Left ventricle myocardium superior (tissue), 1 donor: ENCODE measurements at regions not wholly inside any gene's neighbourhood (a gene's known extent, or its start where the extent isn't known, plus 50 kb on each side); places are given as distances from the start of the nearest gene placed in this dataset.

Source experiments
- ATAC-seq: fragments of 200-7000 bp; cut with Tn5 transposase; one replicate; pipeline ENCODE4 v1.9.1; 2020; ENCODE audit warnings: mild to moderate bottlenecking, moderate library complexity
- DNase-seq: peaks from one replicate; pipeline ENCODE4 v3.0.0-alpha.2; 2020
- intact Hi-C: fragments of 100-400 bp; cut with micrococcal nuclease; formaldehyde crosslinking; loops from one replicate; pipeline ENCODE4 v1.11.0; 2022
- donor health status: DM: no; HTN: yes; CAD: no; lungs with severe emphysema.

DNA sequence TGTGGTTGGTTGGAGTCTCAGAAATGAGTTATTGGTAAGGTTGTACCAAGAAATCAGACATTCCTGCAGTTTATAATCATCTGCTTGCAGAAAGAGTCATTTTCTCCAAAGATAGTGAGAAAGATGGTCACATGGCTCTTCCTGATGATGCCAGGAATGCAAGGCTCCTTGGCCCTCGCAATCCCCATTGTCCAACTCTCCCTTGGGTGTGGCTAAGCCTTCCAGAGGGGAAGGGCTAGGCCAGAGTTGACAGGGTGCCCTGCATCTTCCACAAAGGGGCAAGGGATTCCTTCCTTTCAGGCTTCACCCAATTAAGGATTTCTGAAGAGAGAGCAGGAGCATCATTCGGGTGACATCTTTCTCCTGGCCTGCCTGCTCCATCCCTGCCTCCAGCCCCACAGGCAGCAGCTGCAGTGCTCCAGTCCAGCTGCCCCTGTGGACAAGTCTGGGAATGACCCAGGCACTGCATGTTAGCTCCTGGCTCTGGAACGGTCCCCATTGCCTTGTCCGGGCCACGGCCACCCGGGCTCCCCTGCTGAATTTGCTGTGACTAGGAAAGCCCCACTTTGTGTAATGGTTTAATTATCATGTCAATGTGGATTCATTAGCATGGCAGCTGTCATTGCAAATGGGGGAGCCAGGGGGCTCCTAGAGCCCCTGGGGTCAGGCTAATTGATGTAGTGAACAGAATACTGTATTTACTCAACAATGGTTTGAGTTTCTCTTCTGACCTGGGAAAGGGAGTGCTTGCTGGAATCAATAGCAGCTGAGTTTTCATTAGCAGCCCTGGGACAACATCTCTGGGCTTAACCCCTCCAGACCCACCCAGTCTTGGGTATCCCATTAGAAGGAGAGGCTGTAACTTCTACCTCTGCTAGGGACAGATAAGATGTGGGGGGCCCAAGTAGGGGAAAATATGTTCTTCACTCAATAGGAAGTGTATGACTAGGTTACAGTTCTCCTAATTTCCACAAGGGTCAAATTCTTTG lies 112.6 kb upstream of the TBX20 start:
- ATAC-seq (peak; percentile 67), DNase-seq (peak; percentile 31)
- intact Hi-C loops: no loop called here

DNA sequence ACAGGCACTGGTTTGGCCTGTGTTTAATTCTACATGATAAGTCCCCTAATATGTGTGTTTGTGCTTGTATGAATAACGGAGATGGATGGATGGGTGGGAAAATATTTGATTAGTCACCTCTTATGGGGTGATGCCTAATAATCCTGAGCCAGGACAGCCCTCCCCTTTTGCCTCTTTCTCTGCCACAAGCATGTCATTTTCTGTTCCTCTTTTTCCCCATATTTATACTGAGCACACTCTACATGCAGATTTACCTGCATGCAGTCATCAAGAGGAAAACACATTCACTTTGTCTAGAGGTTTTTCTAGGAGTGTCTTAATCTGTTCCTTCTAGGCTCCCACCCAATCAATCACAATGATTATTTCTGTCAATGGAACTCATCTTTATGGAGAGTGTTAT lies 111.6 kb upstream of the TBX20 start:
- ATAC-seq: no peak
- no peak for DNase-seq
- intact Hi-C loops: no loop called here

DNA sequence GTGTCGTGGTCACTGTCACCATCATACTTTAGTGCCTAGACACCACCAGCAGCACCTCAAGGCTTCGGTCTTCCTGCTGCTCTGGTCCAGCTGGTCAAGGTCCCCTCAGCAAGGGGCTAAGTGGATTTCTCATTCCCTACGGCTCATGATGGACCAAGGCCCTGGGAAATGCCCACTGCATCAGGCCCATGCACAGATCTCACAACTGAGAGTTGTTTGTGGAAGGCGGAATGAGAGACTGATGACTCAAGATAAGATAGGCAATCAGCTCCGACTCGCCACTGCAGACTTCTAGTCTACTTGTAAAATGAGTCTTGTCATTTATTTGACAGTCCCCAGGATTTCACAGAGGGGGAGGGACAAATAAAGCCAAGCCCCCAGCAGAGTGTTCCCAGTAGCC lies 108.4 kb upstream of the TBX20 start:
- DNase-seq: no peak
- ATAC-seq: no peak
- intact Hi-C loops: no loop called here

DNA sequence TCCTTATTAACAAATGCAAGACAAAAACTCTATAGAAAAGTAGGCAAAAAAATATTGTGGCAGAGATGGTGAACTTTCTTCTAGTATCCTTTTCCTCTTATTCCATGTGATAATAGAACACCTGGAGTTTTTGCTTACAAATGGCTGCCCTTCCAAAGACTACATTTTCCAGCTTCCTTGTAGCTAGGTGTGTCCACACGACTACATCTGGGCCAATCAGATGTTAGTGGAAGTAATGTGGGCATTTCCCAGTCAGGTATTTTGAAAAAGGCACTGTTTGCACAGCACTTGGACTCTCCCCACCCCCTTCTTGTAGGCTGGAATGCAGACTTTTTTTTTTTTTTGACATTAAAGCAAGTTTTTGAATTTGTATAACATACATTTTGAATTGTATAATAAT lies 105.5 kb upstream of the TBX20 start:
- no peak for DNase-seq
- ATAC-seq: no peak
- intact Hi-C loops: no loop called here

DNA sequence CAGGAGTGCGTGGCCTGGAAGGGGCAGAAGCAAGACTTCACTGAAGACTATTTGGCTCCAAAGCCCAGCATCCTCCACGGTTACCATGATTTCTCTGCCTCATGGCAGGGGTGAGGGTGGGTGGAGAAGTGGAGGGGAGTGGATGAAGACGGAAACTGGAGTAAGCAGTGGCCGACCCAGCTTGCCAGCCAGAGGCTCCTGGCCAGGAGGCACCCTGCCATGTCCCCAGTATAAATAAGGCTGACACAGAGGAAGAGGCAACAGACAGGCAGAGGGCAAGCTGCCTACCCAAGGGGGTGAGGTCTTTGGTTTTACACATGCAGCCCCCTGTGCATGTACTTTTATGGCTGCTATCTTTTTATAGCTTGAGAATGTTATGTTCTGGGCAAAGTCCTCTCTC lies 102.6 kb upstream of the TBX20 start:
- intact Hi-C loops: no loop called here
- DNase-seq (peak; percentile 70), ATAC-seq (peak; percentile 95)

DNA sequence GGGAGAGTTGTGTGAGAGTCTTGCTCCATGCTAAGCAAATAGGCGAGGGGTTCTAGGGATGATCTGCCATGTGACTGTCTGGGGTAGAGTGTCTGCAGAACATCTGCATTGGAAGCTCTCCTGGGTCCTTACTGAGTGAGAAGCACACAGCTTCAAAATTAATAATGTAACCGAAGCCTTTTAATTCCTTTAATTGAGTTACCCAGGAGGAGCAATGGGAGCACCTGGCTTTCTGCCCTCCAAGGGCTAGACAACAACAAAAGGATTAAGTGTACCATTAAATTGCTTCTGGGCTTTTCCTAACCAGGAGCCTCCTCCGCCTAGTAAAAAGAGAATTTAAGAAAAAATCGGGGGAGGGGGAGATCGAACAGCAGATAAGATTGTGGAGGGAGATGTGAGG lies 102.0 kb upstream of the TBX20 start:
- DNase-seq: no peak
- intact Hi-C loops: no loop called here
- no peak for ATAC-seq

DNA sequence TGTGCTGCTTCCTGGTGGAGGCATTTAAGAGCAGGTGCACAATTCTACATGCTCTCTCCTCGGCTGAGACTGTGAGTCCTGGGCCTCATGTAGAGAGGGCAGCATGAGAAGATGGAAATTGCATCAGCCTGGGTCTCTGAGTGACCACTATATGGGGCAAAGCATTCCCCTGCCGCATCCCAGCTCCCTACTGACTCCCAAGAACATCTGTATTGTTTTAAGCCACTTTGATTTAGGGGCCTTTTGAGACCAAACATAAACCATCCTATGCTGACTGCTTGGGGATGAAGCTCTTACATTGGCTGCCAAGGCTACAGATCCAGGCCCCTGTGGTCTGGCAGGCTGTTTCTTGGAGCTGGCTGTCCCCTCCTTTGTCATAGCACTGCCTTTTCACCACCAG lies 101.3 kb upstream of the TBX20 start:
- DNase-seq (no peak), ATAC-seq (no peak)
- intact Hi-C loops: no loop called here

DNA sequence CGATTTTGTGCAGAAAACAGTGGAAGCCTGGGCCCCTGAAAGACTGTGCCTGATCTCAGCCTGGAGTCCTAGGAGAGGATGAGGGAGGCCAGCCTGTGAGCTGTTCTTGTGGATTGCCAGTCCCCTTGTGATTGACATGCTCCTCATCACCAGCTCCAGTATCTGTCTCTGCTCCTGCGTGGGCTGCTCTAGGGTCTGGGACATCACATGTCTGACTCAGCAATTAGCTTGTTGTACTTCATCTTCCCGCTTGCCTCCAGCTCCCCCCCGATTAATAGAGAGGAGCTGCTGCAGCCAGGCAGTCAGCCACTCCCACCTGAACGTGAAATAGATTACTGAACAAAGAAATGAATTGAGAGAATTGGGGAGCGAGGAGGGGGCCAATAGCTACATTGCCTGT lies 99.6 kb upstream of the TBX20 start:
- intact Hi-C loops: no loop called here
- no peak for ATAC-seq
- DNase-seq: no peak

DNA sequence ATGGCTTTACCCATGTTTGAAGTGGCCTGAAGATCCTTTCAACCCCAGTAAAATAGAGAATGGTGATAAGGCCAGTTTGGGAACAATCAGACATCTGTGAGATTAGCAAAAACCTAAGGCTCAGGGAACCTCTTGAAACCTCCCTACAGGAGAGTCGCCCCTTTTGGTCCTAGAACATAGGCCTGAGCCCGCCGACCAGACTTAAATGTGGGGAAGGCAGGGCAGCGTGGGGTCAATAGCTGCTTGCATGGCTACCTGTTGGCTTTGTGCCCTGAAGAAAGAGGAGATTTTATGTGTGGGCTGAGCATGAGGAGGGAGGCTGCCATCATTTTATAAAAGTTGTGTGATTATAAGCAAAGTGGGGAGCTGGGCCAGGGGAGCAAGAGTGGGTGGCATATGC lies 97.6 kb upstream of the TBX20 start:
- intact Hi-C loops: no loop called here
- DNase-seq (no peak), ATAC-seq (no peak)

DNA sequence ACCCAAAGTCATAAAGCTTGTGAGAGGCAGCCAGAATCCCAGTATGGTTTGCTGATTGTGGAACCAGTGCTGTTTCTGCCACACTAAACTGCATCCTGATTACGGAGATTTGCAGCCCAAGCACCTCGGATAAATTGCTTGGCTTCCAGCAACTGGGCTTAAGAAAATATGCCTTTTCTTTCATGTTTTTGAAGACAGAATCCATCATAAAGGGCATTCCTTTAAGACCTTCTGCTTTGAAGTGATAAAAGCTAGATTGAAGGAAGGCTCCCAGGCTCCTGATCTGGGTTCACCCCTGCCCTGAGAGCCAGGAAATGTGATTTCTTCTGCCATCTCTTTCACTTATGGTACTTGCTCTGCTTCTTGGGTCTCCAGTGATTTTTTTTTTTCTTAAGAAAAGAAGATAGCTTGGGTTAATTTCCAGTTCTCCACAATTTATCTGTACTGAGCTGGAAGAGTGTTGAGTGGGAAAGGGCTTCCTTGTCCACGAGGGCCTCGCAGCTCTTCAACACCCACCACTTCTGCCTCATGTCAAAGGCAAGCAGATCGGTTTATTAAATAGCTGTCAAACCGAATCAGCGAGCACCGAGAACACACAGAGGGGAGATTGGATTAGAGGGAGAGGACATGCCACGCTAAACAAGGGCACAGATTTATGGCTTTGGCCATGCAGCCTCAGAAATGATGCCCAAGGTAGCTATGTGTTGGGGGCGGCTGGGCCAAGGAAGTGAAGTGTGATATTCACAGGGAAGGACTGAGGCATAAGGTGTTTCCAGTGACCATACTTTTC lies 94.9 kb upstream of the TBX20 start:
- intact Hi-C loops: no loop called here
- no peak for ATAC-seq
- DNase-seq: no peak

DNA sequence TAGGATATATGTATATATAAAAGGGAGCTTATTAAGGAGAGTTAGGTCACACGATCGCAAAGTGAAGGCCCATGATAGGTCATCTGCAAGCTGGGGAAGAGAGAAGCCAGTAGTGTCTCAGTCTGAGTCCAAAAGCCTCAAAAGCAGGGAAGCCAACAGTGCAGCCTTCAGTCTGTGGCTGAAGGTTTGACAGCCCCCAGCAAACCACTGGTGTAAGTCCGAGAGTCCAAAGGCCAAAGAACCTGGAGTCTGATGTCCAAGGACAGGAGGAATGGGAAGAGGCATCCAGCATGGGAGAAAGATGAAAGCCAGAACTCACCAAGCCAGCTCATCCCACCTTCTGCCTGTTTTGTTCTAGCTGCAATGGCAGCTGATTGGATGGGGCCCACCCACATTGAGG lies 88.9 kb upstream of the TBX20 start:
- DNase-seq (no peak), ATAC-seq (no peak)

DNA sequence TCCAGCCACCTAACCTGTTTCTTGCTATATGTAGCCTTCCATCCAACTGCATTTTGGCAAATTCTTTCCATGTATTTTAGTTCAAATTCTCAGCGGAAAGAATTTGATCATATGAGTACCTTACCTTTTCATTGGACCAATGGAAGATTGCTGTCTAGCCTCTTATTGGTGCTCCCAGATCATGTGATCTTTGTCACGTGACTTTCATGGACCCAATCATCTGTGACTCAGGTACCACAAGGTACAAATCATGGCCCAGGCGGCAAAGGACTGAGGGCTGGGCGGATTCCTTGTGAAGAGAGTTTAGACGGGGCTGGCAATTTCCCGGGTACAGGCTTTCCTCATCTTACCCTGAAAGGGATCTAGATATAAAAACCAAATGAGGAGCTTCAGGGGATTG lies 85.9 kb upstream of the TBX20 start:
- ATAC-seq (no peak), DNase-seq (no peak)
- intact Hi-C loops: no loop called here

More for the DNA sequence above, 88.9 kb upstream of the TBX20 start:
- intact Hi-C loops: no loop called here

DNA sequence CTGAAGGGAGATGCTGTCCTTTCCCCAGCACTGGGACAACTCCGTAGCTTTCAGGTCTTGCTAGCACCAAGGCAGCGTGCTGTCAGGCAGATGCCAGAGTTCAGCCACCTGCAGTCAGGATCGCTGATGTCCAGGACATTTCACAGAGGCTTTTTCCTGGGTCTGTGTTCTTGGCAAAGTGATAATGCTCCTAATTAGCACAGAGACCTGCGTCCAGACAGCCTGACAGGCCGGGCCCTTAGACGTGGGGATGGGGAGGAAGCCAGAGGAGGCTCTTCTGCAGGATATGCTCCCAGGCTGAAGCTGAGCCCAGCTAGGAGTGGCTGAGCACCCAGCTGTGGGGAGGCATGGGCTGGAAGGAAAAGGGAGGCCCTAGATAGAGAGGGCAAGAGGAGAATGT lies 82.5 kb upstream of the TBX20 start:
- ATAC-seq (peak; percentile 72), DNase-seq (peak; percentile 42)
- intact Hi-C loops: no loop called here

DNA sequence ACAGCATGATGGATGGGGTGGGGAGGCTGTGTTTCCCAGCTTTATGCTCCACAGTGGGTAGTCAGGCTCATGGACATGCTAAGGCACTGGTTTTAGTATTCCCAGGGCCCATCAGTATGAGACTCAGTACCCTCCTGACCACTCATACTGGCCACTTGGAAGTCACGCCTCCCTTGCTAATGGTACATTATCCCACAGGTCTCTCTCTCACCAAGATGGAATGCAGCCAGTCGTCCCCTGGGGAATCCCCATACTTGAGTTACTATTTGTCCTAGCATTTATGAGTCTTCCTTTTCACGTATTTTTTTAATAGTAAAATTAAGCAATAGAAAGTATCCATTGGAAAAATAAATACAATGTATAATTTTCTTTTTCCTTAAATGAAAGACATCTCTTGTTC lies 80.6 kb upstream of the TBX20 start:
- DNase-seq (no peak), ATAC-seq (no peak)
- intact Hi-C loops: no loop called here

DNA sequence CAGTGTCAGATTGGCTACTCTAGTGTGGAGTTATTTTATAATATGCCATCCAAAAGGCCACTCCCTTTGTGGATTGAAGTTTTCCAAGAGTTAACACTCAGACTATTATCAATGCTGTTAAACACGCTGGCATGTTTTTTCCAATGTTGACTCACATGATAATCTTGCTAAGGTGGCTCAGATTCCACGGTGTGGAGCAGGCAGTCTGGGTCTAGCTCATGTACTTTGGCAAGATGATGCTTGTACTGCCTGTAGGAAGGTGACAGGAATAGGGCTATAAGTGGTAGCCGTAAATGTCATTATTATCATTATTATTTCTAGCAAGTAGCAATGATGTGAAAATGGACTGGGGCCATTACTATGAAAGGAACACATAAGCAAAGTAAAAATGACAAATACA lies 79.4 kb upstream of the TBX20 start:
- DNase-seq (no peak), ATAC-seq (peak; percentile 80)
- intact Hi-C loops: no loop called here

DNA sequence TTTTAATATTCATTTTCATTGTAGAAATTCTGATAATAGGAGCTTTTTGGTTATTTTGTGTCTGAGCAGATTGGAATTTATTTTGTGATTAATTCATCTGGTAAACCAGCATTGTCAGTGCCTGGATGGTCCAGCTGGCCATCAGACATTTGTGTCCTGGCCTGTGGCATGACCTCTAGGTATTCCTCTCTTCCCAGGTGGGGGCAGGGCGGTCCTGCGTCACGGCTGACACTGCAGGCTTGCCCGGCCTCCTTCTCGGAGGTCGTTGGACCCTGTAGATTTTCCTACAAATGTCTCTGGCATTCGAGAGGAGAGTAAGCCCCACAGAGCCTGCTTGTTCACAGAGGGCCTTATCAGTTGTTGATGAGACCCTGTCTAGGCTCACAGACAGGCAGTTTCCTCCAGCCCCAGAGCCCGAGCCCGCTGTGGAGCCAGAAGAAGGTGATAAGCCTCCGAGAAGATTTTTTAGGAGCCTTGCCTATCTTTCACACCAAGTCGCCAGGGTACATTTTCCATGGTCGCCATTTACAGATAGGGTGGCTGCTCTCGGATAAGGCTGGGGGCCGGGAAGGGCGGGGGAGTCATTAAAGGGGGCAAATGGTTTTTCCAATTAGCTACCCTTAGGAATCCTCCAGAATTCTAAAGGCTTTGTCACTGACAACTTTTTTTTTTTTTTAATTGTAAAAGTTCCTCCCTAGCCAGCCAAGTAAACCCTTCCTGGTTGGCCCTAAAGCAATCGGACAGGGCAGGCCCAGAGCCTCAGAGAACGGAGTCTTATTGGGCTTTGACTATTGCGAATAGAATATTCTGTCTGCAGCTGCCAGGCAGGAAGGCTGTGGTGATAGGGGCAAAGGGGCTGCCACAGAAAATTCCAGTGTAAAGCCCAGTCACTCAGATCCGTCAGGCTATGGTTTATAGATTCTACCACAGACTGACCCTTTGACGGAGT lies 78.1 kb upstream of the TBX20 start:
- ATAC-seq (peak; percentile 14), DNase-seq (peak; percentile 36)
- intact Hi-C loops: no loop called here

DNA sequence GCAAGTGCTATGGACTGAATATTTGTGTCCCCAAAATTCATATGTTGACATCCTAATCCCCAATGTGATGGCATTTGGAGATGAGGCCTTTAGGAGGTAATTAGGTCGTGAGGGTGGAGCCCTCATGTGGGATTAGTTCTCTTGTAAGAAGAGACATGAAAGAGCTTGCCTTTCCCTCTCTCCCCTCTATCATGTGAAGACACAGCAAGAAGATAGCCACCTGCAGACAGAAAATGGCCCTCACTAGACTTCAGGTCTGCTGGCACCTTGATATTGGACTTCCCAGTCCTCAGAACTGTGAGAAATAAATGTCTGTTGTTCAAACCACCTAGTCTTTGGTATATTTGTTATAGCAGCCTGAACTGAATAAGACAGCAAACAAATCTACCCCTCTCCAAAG lies 75.1 kb upstream of the TBX20 start:
- DNase-seq (no peak), ATAC-seq (no peak)
- intact Hi-C loops: no loop called here

DNA sequence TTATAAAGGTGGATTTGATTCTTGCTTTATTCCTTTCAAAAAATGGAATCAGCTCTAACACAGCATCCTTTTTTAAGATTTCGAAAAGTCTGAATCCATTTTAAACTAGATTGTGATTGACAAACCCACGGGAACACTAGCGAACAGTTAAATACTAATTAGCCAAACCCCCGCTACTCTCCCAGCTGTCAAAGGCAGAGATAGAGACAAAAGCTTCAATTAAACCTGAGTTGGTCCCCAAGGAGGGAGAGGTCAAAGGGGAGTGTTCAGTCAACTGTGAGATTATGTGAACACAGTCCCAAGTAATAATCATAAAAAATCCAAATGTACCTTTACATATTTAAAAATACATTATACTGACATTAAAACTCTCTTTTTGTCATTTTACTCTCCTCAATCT lies 65.7 kb upstream of the TBX20 start:
- intact Hi-C loops: no loop called here
- ATAC-seq: no peak
- no peak for DNase-seq

DNA sequence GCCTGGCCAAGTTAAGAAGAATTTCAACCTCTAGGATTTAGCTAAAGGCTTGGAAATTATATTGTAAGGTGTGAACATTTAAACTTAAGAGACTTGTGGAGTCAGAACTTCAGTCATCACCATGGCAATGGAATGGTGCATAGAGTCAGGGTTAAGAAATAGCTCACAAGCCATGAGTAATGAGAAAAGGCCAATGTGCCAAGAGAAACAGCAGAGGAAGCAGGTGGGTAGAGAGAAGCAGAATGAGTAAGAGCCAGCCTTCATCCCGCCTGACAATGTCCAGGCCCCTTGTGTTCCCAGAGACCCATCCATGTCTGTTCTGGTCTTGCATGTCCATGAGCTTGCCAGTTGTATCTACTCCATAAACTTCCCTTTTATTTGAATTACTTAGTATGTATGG lies 62.6 kb upstream of the TBX20 start:
- intact Hi-C loops: no loop called here
- ATAC-seq: no peak
- DNase-seq: no peak

DNA sequence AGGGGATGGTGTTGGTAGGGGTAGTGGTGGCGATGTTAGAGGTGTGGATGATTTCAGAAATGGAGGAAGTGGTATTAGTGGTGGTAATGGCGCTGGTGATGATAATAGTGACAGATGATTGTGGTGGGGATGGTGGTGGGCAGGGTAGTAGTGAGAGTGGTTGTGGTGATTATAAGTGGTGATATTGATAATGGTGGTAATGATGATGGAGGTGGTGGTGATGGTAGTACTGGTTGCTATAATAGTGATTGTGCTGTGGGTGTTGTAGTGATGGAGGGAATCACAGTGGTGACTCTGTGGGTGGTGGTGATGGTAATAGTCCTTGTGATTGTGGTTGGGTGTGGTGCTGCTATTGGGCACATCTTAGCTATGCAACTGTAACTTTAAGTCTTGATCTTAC lies 61.6 kb upstream of the TBX20 start:
- intact Hi-C loops: no loop called here
- DNase-seq (no peak), ATAC-seq (no peak)
